ENCODE measurements at regions not wholly inside any gene's neighbourhood (a gene's known extent, or its start where the extent isn't known, plus 50 kb on each side); places are given as distances from the start of the nearest gene placed in this dataset.

- TF ChIP-seq CTCF (IDR thresholded peaks at IDR 0.05) = no peak
- TF ChIP-seq POLR2AphosphoS5 (IDR thresholded peaks at IDR 0.05) = no peak
Observed at GRCh38 chr3:87420171-87420570, 143.8 kb upstream of the POU1F1 start.
